ENCODE measurements at regions not wholly inside any gene's neighbourhood (a gene's known extent, or its start where the extent isn't known, plus 50 kb on each side); places are given as distances from the start of the nearest gene placed in this dataset. TPM values are rescaled to one million over a fixed set of nuclear protein-coding genes. Genes with fewer than 3 reads are reported as not detected.

GRCh38 chr15:98567951-98568350 is 80.4 kb upstream of the IGF1R start:
- DNase-seq (ENCODE audit: low spot score in 2 of 2) (no peak), FAIRE-seq (no peak)

- no peak for DNase-seq (ENCODE audit: low spot score in 2 of 2)
- no peak for FAIRE-seq
Observed at GRCh38 chr15:98568382-98569017, 79.8 kb upstream of the IGF1R start.

- DNase-seq (ENCODE audit: low spot score in 2 of 2) (no peak), FAIRE-seq (no peak)
Observed at GRCh38 chr15:98570119-98570518, 78.2 kb upstream of the IGF1R start.

- no peak for FAIRE-seq
- DNase-seq (ENCODE audit: low spot score in 2 of 2): no peak
Observed at GRCh38 chr15:98580572-98580971, 67.8 kb upstream of the IGF1R start.

GRCh38 chr15:98581715-98582114 is 66.6 kb upstream of the IGF1R start:
- DNase-seq (ENCODE audit: low spot score in 2 of 2): no peak
- FAIRE-seq: no peak

GRCh38 chr15:98582900-98583554 is 65.3 kb upstream of the IGF1R start:
- FAIRE-seq (no peak), DNase-seq (ENCODE audit: low spot score in 2 of 2) (no peak)

GRCh38 chr15:98583771-98584430 is 64.4 kb upstream of the IGF1R start:
- FAIRE-seq: no peak

GRCh38 chr15:98586066-98586465 is 62.3 kb upstream of the IGF1R start:
- FAIRE-seq (no peak), DNase-seq (ENCODE audit: low spot score in 2 of 2) (no peak)

More at GRCh38 chr15:98583771-98584430, 64.4 kb upstream of the IGF1R start:
- DNase-seq (ENCODE audit: low spot score in 2 of 2): no peak

- DNase-seq (ENCODE audit: low spot score in 2 of 2): no peak
- FAIRE-seq: no peak
Observed at GRCh38 chr15:98592136-98592535, 56.2 kb upstream of the IGF1R start.

- FAIRE-seq: no peak
- DNase-seq (ENCODE audit: low spot score in 2 of 2): no peak
Observed at GRCh38 chr15:98596131-98596530, 52.2 kb upstream of the IGF1R start.

GRCh38 chr15:98596885-98597392 is 51.4 kb upstream of the IGF1R start:
- DNase-seq (ENCODE audit: low spot score in 2 of 2) (no peak), FAIRE-seq (no peak)

GRCh38 chr15:98597666-98598065 is 50.7 kb upstream of the IGF1R start:
- DNase-seq (ENCODE audit: low spot score in 2 of 2) (no peak), FAIRE-seq (no peak)

Small RNAs in the stretch of these regions (small RNA-seq; reads per million reads assigned to genes)
- gene AC022523.2 (not detected), gene RF00026 (not detected), gene RNU6-1186P (not detected)
